ENCODE measurements at regions not wholly inside any gene's neighbourhood (a gene's known extent, or its start where the extent isn't known, plus 50 kb on each side); places are given as distances from the start of the nearest gene placed in this dataset.
"Not testable (repeated sequence)": the region's sequence is repeated elsewhere in the genome, so short reads cannot be mapped to it uniquely, and the experiment has no call there.

GRCh38 chr9:115416299-115416698 lies 298.3 kb upstream of the TNC start:
- no peak overlapping the region for H3K4me3 ChIP-seq (ENCODE audit: control insufficient read depth, low read depth, low read length)
- TF ChIP-seq, protein P1, sequence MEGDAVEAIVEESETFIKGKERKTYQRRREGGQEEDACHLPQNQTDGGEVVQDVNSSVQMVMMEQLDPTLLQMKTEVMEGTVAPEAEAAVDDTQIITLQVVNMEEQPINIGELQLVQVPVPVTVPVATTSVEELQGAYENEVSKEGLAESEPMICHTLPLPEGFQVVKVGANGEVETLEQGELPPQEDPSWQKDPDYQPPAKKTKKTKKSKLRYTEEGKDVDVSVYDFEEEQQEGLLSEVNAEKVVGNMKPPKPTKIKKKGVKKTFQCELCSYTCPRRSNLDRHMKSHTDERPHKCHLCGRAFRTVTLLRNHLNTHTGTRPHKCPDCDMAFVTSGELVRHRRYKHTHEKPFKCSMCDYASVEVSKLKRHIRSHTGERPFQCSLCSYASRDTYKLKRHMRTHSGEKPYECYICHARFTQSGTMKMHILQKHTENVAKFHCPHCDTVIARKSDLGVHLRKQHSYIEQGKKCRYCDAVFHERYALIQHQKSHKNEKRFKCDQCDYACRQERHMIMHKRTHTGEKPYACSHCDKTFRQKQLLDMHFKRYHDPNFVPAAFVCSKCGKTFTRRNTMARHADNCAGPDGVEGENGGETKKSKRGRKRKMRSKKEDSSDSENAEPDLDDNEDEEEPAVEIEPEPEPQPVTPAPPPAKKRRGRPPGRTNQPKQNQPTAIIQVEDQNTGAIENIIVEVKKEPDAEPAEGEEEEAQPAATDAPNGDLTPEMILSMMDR (IDR thresholded peaks at IDR 0.05; ENCODE audit: control insufficient read depth, insufficient read depth, low read depth, low read length, missing control alignments) = no peak
- no peak for DNase-seq (ENCODE audit: low read depth)

GRCh38 chr9:115418181-115418580 lies 300.2 kb upstream of the TNC start:
- not testable (repeated sequence) for H3K4me3 ChIP-seq (ENCODE audit: control insufficient read depth, low read depth, low read length); DNase-seq (ENCODE audit: low read depth)

- no peak overlapping the region for H3K4me3 ChIP-seq (ENCODE audit: control insufficient read depth, low read depth, low read length)
- DNase-seq (ENCODE audit: low read depth) = no peak
- TF ChIP-seq, protein P1 (IDR thresholded peaks at IDR 0.05; ENCODE audit: control insufficient read depth, insufficient read depth, low read depth, low read length, missing control alignments) = no peak
Observed at GRCh38 chr9:115422932-115423440, 305.0 kb upstream of the TNC start.

DNA sequence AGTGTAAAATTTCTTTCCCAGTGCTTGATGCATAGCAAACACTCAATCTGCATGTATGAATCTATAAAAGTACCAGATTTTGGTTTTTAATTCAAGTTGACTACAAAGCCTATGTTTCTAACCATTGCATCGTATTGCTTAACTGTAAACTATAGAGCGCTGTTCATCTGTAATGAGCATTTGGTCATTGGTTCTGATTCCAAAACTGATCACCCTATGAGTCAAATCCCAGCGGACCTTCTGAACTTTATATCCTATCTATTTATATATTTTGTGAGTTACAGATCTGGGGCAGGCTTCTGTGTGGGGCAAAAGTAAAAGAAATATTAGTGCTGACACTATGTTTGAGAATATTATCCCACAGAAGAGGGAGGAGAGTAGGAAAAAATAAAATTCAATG lies 305.7 kb upstream of the TNC start:
- DNase-seq (ENCODE audit: low read depth) = no peak
- H3K4me3 ChIP-seq (ENCODE audit: control insufficient read depth, low read depth, low read length) = no peak overlapping the region
- TF ChIP-seq, protein P1 (IDR thresholded peaks at IDR 0.05; ENCODE audit: control insufficient read depth, insufficient read depth, low read depth, low read length, missing control alignments) = no peak

GRCh38 chr9:115425601-115426000 lies 307.6 kb upstream of the TNC start:
- H3K4me3 ChIP-seq (ENCODE audit: control insufficient read depth, low read depth, low read length) = no peak overlapping the region
- DNase-seq (ENCODE audit: low read depth) = no peak
- TF ChIP-seq, protein P1 (IDR thresholded peaks at IDR 0.05; ENCODE audit: control insufficient read depth, insufficient read depth, low read depth, low read length, missing control alignments) = no peak

- no peak for DNase-seq (ENCODE audit: low read depth)
- TF ChIP-seq, protein P1 (IDR thresholded peaks at IDR 0.05; ENCODE audit: control insufficient read depth, insufficient read depth, low read depth, low read length, missing control alignments) = no peak
- no peak overlapping the region for H3K4me3 ChIP-seq (ENCODE audit: control insufficient read depth, low read depth, low read length)
Observed at GRCh38 chr9:115437418-115437817, 319.5 kb upstream of the TNC start.

- H3K4me3 ChIP-seq (ENCODE audit: control insufficient read depth, low read depth, low read length) = no peak overlapping the region
- DNase-seq (ENCODE audit: low read depth) = no peak
- TF ChIP-seq, protein P1 (IDR thresholded peaks at IDR 0.05; ENCODE audit: control insufficient read depth, insufficient read depth, low read depth, low read length, missing control alignments) = no peak
Observed at GRCh38 chr9:115439641-115440040, 321.7 kb upstream of the TNC start.

Data from AG09309 (cell line).